ENCODE measurements at regions not wholly inside any gene's neighbourhood (a gene's known extent, or its start where the extent isn't known, plus 50 kb on each side); places are given as distances from the start of the nearest gene placed in this dataset.

DNA sequence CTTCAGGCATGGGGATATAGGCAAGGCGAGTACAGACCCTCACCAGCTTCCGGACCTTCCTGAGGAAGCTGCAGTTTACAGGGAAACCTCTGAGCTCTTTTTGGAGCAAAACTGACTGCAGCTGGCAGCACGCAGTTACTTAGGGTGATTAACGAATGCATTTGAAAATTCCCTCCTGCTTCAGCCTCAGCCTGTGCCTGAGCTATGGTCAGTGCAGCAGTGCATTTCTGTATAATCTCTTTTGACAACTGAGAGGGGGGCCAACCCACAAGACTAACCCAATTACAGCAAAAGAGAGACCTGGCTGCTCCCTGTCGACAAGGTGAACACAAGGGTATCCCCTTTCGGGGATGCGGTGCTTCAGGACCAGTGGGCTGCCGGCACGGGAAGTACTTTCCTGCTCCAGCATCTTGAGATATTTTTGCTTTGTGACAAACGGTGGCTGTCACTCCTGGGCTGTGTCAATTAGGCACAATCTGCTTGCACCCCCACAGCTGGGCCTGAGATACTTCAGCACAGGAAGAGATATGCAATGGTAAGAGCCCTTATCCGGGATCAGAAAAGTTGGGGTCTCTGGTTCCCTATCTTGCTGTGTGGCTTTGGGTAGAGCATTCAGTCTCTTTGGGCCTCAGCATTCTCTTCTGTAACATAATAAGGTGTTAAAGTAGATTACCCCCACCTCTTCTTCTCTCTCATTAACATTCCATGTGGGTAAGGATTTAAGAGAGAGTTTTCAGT lies 141.0 kb downstream of the TMEM17 start:
- DNase-seq, result no peak

DNA sequence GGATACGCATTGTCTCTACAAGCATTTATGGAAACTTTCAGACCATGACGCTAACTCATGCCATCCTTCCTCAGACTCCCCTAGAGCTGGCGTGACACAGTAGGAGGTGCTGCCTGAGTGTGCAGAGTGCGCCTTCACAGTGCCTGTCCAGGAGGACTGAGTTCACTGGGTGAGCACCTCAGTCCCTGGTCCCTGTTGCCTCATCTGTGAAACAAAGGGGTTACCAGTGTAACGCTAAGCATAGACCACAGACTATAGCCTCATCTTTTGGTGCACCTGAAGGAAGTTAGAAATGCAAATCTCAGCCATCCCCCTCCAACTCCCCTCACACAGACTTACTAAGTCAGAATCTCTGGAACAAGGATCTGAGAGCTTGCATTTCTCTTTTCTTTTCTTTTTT lies 142.8 kb downstream of the TMEM17 start:
- no peak for DNase-seq

DNA sequence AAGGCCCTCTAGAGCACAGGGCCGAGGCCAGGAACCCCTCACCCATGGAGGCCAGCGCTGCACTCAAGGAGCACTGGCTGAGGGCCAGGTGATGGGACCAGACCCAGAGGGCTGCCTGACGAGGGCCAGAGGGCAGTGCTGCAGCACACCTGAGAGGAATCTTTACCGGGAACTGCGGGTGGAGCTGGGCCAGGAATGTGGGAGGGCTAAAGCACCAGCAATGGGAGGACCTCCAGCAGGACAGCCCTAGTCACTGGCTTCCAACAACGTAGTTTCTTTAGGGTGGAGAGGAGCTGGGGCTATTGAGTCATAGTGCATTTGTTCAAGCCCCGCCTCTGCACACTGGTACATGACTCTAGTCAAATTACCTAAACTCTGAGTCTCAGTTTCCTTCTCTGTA lies 143.4 kb downstream of the TMEM17 start:
- DNase-seq, result no peak

DNA sequence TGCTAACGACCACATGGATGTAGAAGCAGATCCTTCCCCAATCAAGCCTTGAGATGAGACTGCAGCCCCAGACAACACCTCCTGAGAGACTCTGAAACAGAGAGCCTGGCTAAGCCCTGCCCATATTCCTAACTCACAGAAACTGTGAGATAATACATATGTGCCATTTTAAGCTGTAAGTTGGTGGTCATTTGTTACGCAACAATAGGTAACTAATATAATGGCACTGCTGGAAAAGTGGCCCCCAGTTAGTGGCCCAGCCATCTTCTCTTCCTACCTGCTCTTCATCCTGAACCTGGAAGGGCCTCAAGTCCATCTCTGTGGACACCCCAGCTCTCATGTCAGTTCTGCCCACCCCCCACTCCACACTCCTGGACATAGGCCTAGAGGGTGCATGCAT lies 144.0 kb downstream of the TMEM17 start:
- no peak for DNase-seq

GRCh38 chr2:62354771-62355561 lies 151.0 kb downstream of the TMEM17 start:
- peak in 1 of 3 experiments; percentile 33 for DNase-seq

- DNase-seq, result no peak
Observed at GRCh38 chr2:62352031-62352430, 154.0 kb downstream of the TMEM17 start.

- no peak for DNase-seq
Observed at GRCh38 chr2:62349788-62350187, 153.9 kb downstream of the B3GNT2 start.

- DNase-seq, result no peak
Observed at GRCh38 chr2:62348700-62349099, 152.8 kb downstream of the B3GNT2 start.

GRCh38 chr2:62347563-62348270 lies 151.8 kb downstream of the B3GNT2 start:
- no peak for DNase-seq

- DNase-seq, result no peak
Observed at GRCh38 chr2:62344472-62344871, 148.6 kb downstream of the B3GNT2 start.

GRCh38 chr2:62343636-62344337 lies 147.9 kb downstream of the B3GNT2 start:
- DNase-seq, result peak in 2 of 3 experiments; percentile 4 to 24

DNA sequence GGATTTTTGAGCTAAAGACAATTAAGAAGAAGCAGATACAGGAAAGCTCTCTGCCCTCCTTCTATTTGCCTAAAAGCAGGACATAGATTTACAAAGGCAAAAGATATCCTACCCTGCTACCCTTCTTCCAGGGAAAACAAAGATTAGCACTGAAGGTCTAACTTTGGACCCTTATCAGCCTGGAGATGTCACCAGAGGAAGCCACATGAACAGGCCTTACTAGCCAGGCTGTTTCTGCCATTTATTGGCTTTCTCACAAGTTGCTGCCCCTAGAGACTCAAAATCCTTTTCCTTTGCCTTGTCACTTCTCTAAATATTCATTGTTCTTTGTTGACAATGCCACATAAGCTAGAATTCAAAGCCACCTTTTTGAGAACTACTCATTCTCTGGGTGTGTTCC lies 147.3 kb downstream of the B3GNT2 start:
- DNase-seq, result no peak

GRCh38 chr2:62340994-62341484 lies 145.1 kb downstream of the B3GNT2 start:
- peak; percentile 49 to 88 (median 68) for DNase-seq

DNA sequence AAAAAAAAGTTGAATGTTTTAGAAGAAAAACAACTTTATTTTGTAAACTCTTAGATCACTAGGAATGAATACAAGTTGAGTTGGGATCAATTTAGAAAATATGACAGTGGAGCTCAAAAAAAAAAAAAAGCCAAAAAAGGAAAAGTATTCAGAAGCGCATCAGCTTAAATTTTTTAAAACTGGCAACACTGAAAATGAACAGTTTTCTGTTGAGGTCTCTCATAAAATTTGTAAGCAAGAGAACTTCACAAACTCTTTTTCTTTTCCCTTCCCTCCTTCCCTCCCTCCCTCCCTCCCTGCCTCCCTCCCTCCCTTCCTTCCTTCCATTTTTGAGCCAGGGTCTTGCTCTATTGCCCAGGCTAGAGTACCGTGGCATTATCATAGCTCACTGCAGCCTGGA lies 143.9 kb downstream of the B3GNT2 start:
- no peak for DNase-seq

- DNase-seq, result no peak
Observed at GRCh38 chr2:62339413-62339812, 143.5 kb downstream of the B3GNT2 start.

- peak in 1 of 3 experiments; percentile 30 for DNase-seq
Observed at GRCh38 chr2:62338111-62338510, 142.2 kb downstream of the B3GNT2 start.

DNA sequence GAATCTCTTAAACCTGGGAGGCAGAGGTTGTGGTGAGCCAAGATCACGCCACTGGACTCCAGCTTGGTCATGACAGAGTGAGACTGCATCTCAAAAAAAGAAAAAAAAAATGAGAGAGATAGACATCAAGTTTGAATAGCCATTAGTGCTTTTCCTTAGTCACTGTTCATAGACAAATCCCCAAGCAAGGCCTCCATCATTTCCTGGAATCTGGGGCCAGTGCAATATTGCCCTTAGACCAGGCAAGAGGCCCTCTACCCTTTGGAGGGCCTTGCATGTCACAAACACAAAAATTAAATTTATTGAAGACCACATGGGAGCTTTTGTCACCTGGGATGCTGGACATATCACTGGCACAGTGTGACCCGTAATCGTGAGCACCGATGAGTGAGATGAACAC lies 141.5 kb downstream of the B3GNT2 start:
- no peak for DNase-seq

GRCh38 chr2:62335612-62336011 lies 139.7 kb downstream of the B3GNT2 start:
- DNase-seq, result no peak

- DNase-seq, result peak in 1 of 3 experiments; percentile 65
Observed at GRCh38 chr2:62334440-62335058, 138.6 kb downstream of the B3GNT2 start.

GRCh38 chr2:62334009-62334408 lies 138.1 kb downstream of the B3GNT2 start:
- peak; percentile 57 to 92 (median 66) for DNase-seq

GRCh38 chr2:62330959-62331358 lies 135.0 kb downstream of the B3GNT2 start:
- DNase-seq, result no peak

DNA sequence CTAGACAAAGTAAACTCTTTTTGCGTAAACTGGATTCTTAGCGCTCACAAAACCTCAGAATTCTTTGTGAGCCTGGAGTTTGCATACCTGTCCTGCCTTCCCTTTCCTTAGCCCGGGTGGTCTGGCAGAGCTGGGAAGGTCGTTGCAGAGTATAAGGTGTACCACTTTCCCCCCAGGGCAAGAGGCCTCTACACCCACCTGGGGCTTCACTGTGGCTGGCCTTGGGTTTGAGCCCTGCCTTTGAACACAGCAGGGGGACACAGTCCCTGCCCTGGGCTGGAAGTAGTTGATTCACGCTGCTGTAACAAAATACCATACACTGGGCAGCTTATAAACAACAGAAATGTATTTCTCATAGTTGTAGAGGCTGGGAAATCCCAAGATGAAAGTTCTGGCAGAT lies 133.9 kb downstream of the B3GNT2 start:
- no peak for DNase-seq

Data from NCI-H1417 (cell line).